CD14-positive monocyte (primary cell): ENCODE measurements at regions not wholly inside any gene's neighbourhood (a gene's known extent, or its start where the extent isn't known, plus 50 kb on each side); places are given as distances from the start of the nearest gene placed in this dataset.

Source experiments
- DNase-seq, 3 donors: peaks; one replicate each; pipeline ENCODE4 v3.0.0-alpha.2; 2011 to 2022
- H2AFZ ChIP-seq: 2 replicates; pipeline ENCODE4 v1.6.0; 2012; ENCODE audit warnings: mild to moderate bottlenecking, low read depth, low read length, inconsistent platforms; ENCODE audit not compliant: insufficient read depth, poor library complexity, severe bottlenecking
- H3K27ac ChIP-seq, 2 donors: 1 replicate in 1 of 2; 2 replicates in 1 of 2; pipeline ENCODE4 v1.5.1; 2012 to 2013; ENCODE audit warnings: low read length in 2 of 2, control low read depth in 1 of 2, inconsistent platforms in 1 of 2, low read depth in 1 of 2, mild to moderate bottlenecking in 1 of 2
- H3K27me3 ChIP-seq, 2 donors: one replicate each; pipeline versions ENCODE4 v1.6.0 to v1.6.1; 2011 to 2013; ENCODE audit warnings: low read length in 2 of 2; ENCODE audit not compliant: control insufficient read depth in 2 of 2, insufficient read depth in 2 of 2
- H3K36me3 ChIP-seq, 2 donors: replicated peaks in 1 of 2; 1 replicate in 1 of 2; 2 replicates in 1 of 2; pipeline versions ENCODE4 v1.5.1 to v1.6.1; 2012 to 2013; ENCODE audit warnings: low read length in 2 of 2, control low read depth in 1 of 2, inconsistent platforms in 1 of 2, mild to moderate bottlenecking in 1 of 2; ENCODE audit not compliant: insufficient read depth in 2 of 2, control insufficient read depth in 1 of 2
- H3K4me1 ChIP-seq, 2 donors: 1 replicate in 1 of 2; 2 replicates in 1 of 2; pipeline versions ENCODE4 v1.5.1 to v1.6.1; 2012 to 2013; ENCODE audit warnings: low read length in 2 of 2, control low read depth in 1 of 2, inconsistent platforms in 1 of 2, mild to moderate bottlenecking in 1 of 2, moderate library complexity in 1 of 2; ENCODE audit not compliant: insufficient read depth in 2 of 2, control insufficient read depth in 1 of 2
- H3K4me2 ChIP-seq: replicated peaks from 2 replicates; pipeline ENCODE3; 2012; ENCODE audit warnings: low read length, moderate library complexity, mild to moderate bottlenecking; ENCODE audit not compliant: poor library complexity, severe bottlenecking; ENCODE audit errors: extremely low read depth
- H3K4me3 ChIP-seq, 3 experiments: fragments of 200-600 bp in 1 of 3; sonication (generic) in 1 of 3; replicated peaks in 1 of 3; 1 replicate in 2 of 3; 2 replicates in 1 of 3; pipeline ENCODE4 v1.5.1; 2011 to 2013; ENCODE audit warnings: low read length in 3 of 3, mild to moderate bottlenecking in 3 of 3, control low read depth in 2 of 3, low read depth in 2 of 3, inconsistent platforms in 1 of 3, moderate library complexity in 1 of 3
- H3K79me2 ChIP-seq: 2 replicates; pipeline ENCODE4 v1.6.0; 2012; ENCODE audit warnings: mild to moderate bottlenecking, control low read depth, inconsistent platforms, low read length, moderate library complexity; ENCODE audit not compliant: insufficient read depth
- H3K9ac ChIP-seq: 2 replicates; pipeline ENCODE4 v1.6.0; 2017; ENCODE audit warnings: low read length, mild to moderate bottlenecking; ENCODE audit not compliant: insufficient read depth, poor library complexity, severe bottlenecking
- H3K9me3 ChIP-seq, 2 donors: replicated peaks in 1 of 2; 1 replicate in 1 of 2; 2 replicates in 1 of 2; pipeline versions ENCODE4 v1.5.1 to v1.6.1; 2012 to 2013; ENCODE audit warnings: low read length in 2 of 2, control low read depth in 1 of 2; ENCODE audit not compliant: control insufficient read depth in 1 of 2, insufficient read depth in 1 of 2
- H4K20me1 ChIP-seq: 2 replicates; pipeline ENCODE4 v1.6.0; 2012; ENCODE audit warnings: mild to moderate bottlenecking, low read length, control low read depth, moderate library complexity; ENCODE audit not compliant: insufficient read depth
- H3K27ac Mint-ChIP-seq, 7 donors: one replicate each; pipeline ENCODE4 v1.8.0; 2020; ENCODE audit warnings: mild to moderate bottlenecking in 7 of 7, mixed read lengths in 7 of 7, moderate library complexity in 6 of 7, inconsistent platforms in 2 of 7
- H3K27me3 Mint-ChIP-seq, 3 donors: one replicate each; pipeline ENCODE4 v1.8.0; 2021 to 2022; ENCODE audit warnings: low read depth in 3 of 3, mild to moderate bottlenecking in 3 of 3, mixed read lengths in 3 of 3, moderate library complexity in 3 of 3, inconsistent platforms in 1 of 3
- H3K36me3 Mint-ChIP-seq, 2 donors: one replicate each; pipeline ENCODE4 v1.8.0; 2020; ENCODE audit warnings: mixed read lengths in 2 of 2, inconsistent platforms in 1 of 2, mild to moderate bottlenecking in 1 of 2
- H3K4me1 Mint-ChIP-seq: one replicate; pipeline ENCODE4 v1.8.0; 2020; ENCODE audit warnings: mild to moderate bottlenecking, mixed read lengths
- H3K4me3 Mint-ChIP-seq, 2 donors: one replicate each; pipeline ENCODE4 v1.8.0; 2020; ENCODE audit warnings: mild to moderate bottlenecking in 2 of 2, mixed read lengths in 2 of 2, moderate library complexity in 1 of 2
- H3K9me3 Mint-ChIP-seq, 7 donors: one replicate each; pipeline ENCODE4 v1.8.0; 2020 to 2022; ENCODE audit warnings: mixed read lengths in 7 of 7, mild to moderate bottlenecking in 6 of 7, moderate library complexity in 6 of 7, inconsistent platforms in 2 of 7
- WGBS: methylation state at CpG from one replicate; pipeline ENCODE4 v1.1.5; 2013; ENCODE audit warnings: missing lambda C conversion rate; ENCODE audit not compliant: insufficient coverage; 5-methylcytosine and 5-hydroxymethylcytosine counted together
- intact Hi-C, 2 donors: fragments of 100-400 bp; cut with micrococcal nuclease; formaldehyde crosslinking; loops; one replicate each; pipeline versions ENCODE4 v1.15.0 to v1.15.1; 2023
- TF ChIP-seq, protein P1 (sequence below): fragments of 200-600 bp; IDR thresholded peaks from one replicate; pipeline ENCODE4 v1.8.0; 2022; ENCODE audit warnings: antibody characterized with exemption, mild to moderate bottlenecking

DNA sequence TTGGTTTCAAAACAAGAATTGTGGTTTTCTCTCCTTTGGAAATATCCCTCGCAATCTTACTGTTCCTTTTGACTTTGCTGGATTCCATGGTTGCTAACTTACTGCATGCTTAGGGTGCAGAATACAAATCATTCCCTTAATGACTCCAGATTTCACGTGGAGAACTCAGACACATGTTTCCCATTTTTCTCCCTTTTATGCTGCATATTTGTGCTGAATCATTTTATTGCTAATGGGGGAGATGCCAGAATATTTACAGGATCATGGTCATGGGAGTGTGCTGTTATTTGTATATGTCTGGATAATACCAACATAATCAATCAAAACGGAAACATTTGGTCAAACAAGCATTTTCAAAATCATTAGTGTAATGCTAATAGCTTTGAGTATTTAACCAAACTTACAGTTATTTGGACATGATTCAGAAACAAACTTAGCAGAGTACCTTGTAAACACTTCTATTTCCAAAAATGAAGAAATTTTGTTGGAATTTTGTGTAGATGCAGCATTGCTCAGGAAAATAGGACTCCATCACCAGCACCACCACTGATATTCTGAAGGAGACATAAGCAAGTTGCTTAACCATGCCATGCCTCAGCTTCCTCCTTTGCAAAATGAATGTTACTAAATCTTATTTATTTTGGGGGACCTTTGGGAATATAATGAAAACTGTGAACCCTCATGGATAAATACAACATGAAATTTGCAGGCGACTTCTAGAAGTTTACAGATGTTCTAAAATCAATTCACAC is 122.5 kb upstream of the RND3 start:
- Histone ChIP-seq H3K36me3 (no peaks in the 10 kb centered on the region), H3K79me2 (no peaks in the 10 kb centered on the region), H4K20me1 (no peaks in the 10 kb centered on the region), H3K27ac (no peak overlapping the region), H3K4me2 (no peak overlapping the region), H3K4me1 (no peaks in the 10 kb centered on the region), H3K4me3 (no peak overlapping the region), H2AFZ (no peak overlapping the region), H3K9me3 (no peaks in the 10 kb centered on the region), H3K9ac (no peak overlapping the region), H3K27me3 (no peaks in the 10 kb centered on the region)
- TF ChIP-seq, protein P1, sequence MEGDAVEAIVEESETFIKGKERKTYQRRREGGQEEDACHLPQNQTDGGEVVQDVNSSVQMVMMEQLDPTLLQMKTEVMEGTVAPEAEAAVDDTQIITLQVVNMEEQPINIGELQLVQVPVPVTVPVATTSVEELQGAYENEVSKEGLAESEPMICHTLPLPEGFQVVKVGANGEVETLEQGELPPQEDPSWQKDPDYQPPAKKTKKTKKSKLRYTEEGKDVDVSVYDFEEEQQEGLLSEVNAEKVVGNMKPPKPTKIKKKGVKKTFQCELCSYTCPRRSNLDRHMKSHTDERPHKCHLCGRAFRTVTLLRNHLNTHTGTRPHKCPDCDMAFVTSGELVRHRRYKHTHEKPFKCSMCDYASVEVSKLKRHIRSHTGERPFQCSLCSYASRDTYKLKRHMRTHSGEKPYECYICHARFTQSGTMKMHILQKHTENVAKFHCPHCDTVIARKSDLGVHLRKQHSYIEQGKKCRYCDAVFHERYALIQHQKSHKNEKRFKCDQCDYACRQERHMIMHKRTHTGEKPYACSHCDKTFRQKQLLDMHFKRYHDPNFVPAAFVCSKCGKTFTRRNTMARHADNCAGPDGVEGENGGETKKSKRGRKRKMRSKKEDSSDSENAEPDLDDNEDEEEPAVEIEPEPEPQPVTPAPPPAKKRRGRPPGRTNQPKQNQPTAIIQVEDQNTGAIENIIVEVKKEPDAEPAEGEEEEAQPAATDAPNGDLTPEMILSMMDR: no peak
- Mint-ChIP-seq H3K4me3 (no peak overlapping the region), H3K9me3 (peaks cover 0 to 2% (median 0%) of the 10 kb centered on the region in 7 donors), H3K36me3 (no peaks in the 10 kb centered on the region), H3K27ac (no peak overlapping the region), H3K27me3 (peaks cover 0 to 2% (median 0%) of the 10 kb centered on the region in 3 donors), H3K4me1 (no peaks in the 10 kb centered on the region)
- no peak for DNase-seq
- WGBS: 71% methylated on average over 1 of the region's 4 CpGs
- intact Hi-C loops: no loop called here

DNA sequence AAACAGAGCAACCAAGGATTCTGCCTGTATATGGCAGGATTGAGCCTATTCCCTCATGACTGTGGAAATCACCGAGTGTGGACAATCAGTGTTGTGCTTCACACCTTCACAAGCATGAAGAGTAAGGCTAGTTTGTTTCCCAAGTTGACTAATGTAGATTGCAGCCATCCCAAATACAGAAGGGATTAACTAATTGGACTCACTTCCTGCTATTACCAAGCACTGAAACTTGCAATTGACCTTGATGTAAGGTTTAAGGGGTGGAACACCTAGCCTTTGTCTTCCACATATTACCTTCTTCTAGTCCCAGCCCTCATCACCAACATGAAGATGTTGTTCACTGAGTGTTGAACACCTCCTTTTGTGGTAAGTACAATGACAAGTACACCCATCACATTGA is 120.9 kb upstream of the RND3 start:
- no peaks in the 10 kb centered on the region for H3K4me1 ChIP-seq
- H3K4me3 ChIP-seq: no peak overlapping the region
- no peaks in the 10 kb centered on the region for H3K27me3 ChIP-seq
- no peak overlapping the region for H2AFZ ChIP-seq
- no peak overlapping the region for H3K9ac ChIP-seq
- H4K20me1 ChIP-seq: no peaks in the 10 kb centered on the region
- TF ChIP-seq, protein P1: no peak
- no peak overlapping the region for H3K27ac ChIP-seq
- Mint-ChIP-seq H3K4me1 (no peaks in the 10 kb centered on the region), H3K4me3 (no peak overlapping the region), H3K36me3 (no peaks in the 10 kb centered on the region), H3K9me3 (no peaks in the 10 kb centered on the region), H3K27me3 (peaks cover 0 to 2% (median 0%) of the 10 kb centered on the region in 3 donors), H3K27ac (no peak overlapping the region)
- 100% methylated on average over 1 of the region's 1 CpG for WGBS
- intact Hi-C loops: no loop called here
- H3K4me2 ChIP-seq: no peak overlapping the region
- H3K79me2 ChIP-seq: no peaks in the 10 kb centered on the region
- H3K36me3 ChIP-seq: no peaks in the 10 kb centered on the region
- DNase-seq: no peak
- no peaks in the 10 kb centered on the region for H3K9me3 ChIP-seq
